H1 (cell line): ENCODE measurements at regions not wholly inside any gene's neighbourhood (a gene's known extent, or its start where the extent isn't known, plus 50 kb on each side); places are given as distances from the start of the nearest gene placed in this dataset.

Experiments used
- CTCF ChIA-PET: fragments of 300-600 bp; sonication (Branson Sonifier 250); formaldehyde crosslinking; loops from one replicate; lab custom pipeline; 2021; ENCODE audit not compliant: partially characterized antibody; lab: Charles Lee
- POLR2A ChIA-PET: fragments of 300-600 bp; sonication (Branson Sonifier 250); formaldehyde crosslinking; loops from one replicate; lab custom pipeline; 2021; ENCODE audit warnings: inconsistent platforms; ENCODE audit not compliant: partially characterized antibody; lab: Charles Lee
- DNase-seq, 2 experiments: peaks; one replicate each; pipeline versions ENCODE4 v3.0.0 to v3.0.0-alpha.2; 2010 to 2022; ENCODE audit warnings: low spot score in 2 of 2, low read depth in 1 of 2, mixed read lengths in 1 of 2
- FAIRE-seq: peaks from 2 replicates; lab custom pipeline; 2011; peaks lifted over from hg19 to GRCh38; lab: Jason Lieb, UNC
- H2AFZ ChIP-seq: 2 replicates; pipeline ENCODE4 v1.8.1; 2012; ENCODE audit warnings: low read length, inconsistent platforms
- H2AK5ac ChIP-seq: 2 replicates; pipeline ENCODE4 v1.6.1; 2013; ENCODE audit warnings: low read depth, low read length
- H2BK120ac ChIP-seq: replicated peaks from 2 replicates; pipeline ENCODE3; 2013; ENCODE audit warnings: low read depth, low read length, inconsistent platforms
- H2BK12ac ChIP-seq: 2 replicates; pipeline ENCODE4 v1.6.1; 2013; ENCODE audit warnings: low read depth, low read length
- H2BK15ac ChIP-seq: 2 replicates; pipeline ENCODE4 v1.6.1; 2013; ENCODE audit warnings: low read length
- H2BK20ac ChIP-seq: 2 replicates; pipeline ENCODE4 v1.6.1; 2013; ENCODE audit warnings: low read length
- H2BK5ac ChIP-seq: 2 replicates; pipeline ENCODE4 v1.6.1; 2013; ENCODE audit warnings: low read depth, low read length
- H3K14ac ChIP-seq: 2 replicates; pipeline ENCODE4 v1.6.1; 2013; ENCODE audit warnings: inconsistent platforms; ENCODE audit not compliant: insufficient read length
- H3K18ac ChIP-seq: 2 replicates; pipeline ENCODE4 v1.6.1; 2013; ENCODE audit warnings: low read length; ENCODE audit errors: extremely low read depth
- H3K23ac ChIP-seq: 2 replicates; pipeline ENCODE4 v1.6.1; 2013; ENCODE audit warnings: inconsistent platforms; ENCODE audit not compliant: insufficient read length
- H3K23me2 ChIP-seq: 2 replicates; pipeline ENCODE4 v1.6.1; 2013; ENCODE audit warnings: low read depth, low read length
- H3K27ac ChIP-seq: 2 replicates; pipeline ENCODE4 v1.6.1; 2011; ENCODE audit warnings: low read depth, low read length, inconsistent platforms
- H3K27me3 ChIP-seq, 4 experiments: replicated peaks in 1 of 4; 1 replicate in 1 of 4; 2 replicates in 3 of 4; pipeline versions ENCODE4 v1.6.1 to v1.8.1; 2011 to 2013; ENCODE audit warnings: low read length in 3 of 4, mild to moderate bottlenecking in 3 of 4, inconsistent platforms in 2 of 4, mixed read lengths in 2 of 4, moderate library complexity in 1 of 4; ENCODE audit not compliant: control insufficient read depth in 3 of 4, insufficient read depth in 3 of 4; ENCODE audit errors: extremely low read depth in 1 of 4
- H3K36me3 ChIP-seq, 4 experiments: 2 replicates each; pipeline versions ENCODE4 v1.6.1 to v1.8.1; 2011 to 2013; ENCODE audit warnings: mild to moderate bottlenecking in 4 of 4, low read length in 3 of 4, moderate library complexity in 2 of 4, control low read depth in 1 of 4, inconsistent platforms in 1 of 4; ENCODE audit not compliant: insufficient read depth in 4 of 4, control insufficient read depth in 2 of 4
- H3K4ac ChIP-seq: replicated peaks from 2 replicates; pipeline ENCODE3; 2013; ENCODE audit warnings: low read length, low read depth, mixed read lengths, inconsistent platforms; ENCODE audit not compliant: insufficient read length
- H3K4me1 ChIP-seq, 4 experiments: replicated peaks in 1 of 4; 1 replicate in 1 of 4; 2 replicates in 3 of 4; pipeline versions ENCODE4 v1.6.1 to v1.8.1; 2011 to 2013; ENCODE audit warnings: low read length in 3 of 4, inconsistent platforms in 2 of 4, mixed read lengths in 1 of 4; ENCODE audit not compliant: insufficient read depth in 4 of 4, control insufficient read depth in 3 of 4
- H3K4me2 ChIP-seq, 2 experiments: 2 replicates each; pipeline versions ENCODE4 v1.6.1 to v1.8.1; 2011 to 2013; ENCODE audit warnings: low read depth in 2 of 2, low read length in 2 of 2, control low read depth in 1 of 2, inconsistent platforms in 1 of 2, mild to moderate bottlenecking in 1 of 2; ENCODE audit not compliant: insufficient read depth in 1 of 2
- H3K4me3 ChIP-seq, 4 experiments: fragments of 200-600, 300-600 bp in 1 of 4; sonication (generic), shearing (Covaris generic), sonication (Bioruptor Twin) in 1 of 4; 2 replicates each; pipeline versions ENCODE4 v1.5.1 to v1.8.1; 2011 to 2016; ENCODE audit warnings: low read length in 4 of 4, low read depth in 3 of 4, control low read depth in 2 of 4, inconsistent platforms in 2 of 4, mild to moderate bottlenecking in 2 of 4, mixed read lengths in 1 of 4, moderate library complexity in 1 of 4; ENCODE audit not compliant: insufficient read depth in 2 of 4; ENCODE audit errors: extremely low read depth in 1 of 4
- H3K56ac ChIP-seq: replicated peaks from 2 replicates; pipeline ENCODE3; 2013; ENCODE audit warnings: low read depth, mild to moderate bottlenecking, mixed read lengths, low read length, inconsistent platforms; ENCODE audit not compliant: insufficient read length
- H3K79me1 ChIP-seq: 2 replicates; pipeline ENCODE4 v1.6.1; 2013; ENCODE audit warnings: low read depth, low read length, control low read depth
- H3K79me2 ChIP-seq, 2 experiments: 2 replicates each; pipeline versions ENCODE4 v1.6.1 to v1.8.1; 2012 to 2013; ENCODE audit warnings: low read length in 2 of 2, mild to moderate bottlenecking in 2 of 2, inconsistent platforms in 1 of 2; ENCODE audit not compliant: insufficient read depth in 2 of 2, control insufficient read depth in 1 of 2
- H3K9ac ChIP-seq, 4 experiments: replicated peaks in 1 of 4; 1 replicate in 1 of 4; 2 replicates in 3 of 4; pipeline versions ENCODE4 v1.6.1 to v1.8.1; 2011 to 2013; ENCODE audit warnings: low read depth in 3 of 4, low read length in 3 of 4, control low read depth in 2 of 4, mild to moderate bottlenecking in 2 of 4, moderate library complexity in 2 of 4, inconsistent platforms in 1 of 4; ENCODE audit errors: extremely low read depth in 1 of 4
- H3K9me3 ChIP-seq, 2 experiments: 2 replicates each; pipeline versions ENCODE4 v1.6.1 to v1.8.1; 2012 to 2013; ENCODE audit warnings: mild to moderate bottlenecking in 2 of 2, moderate library complexity in 2 of 2, control low read depth in 1 of 2, inconsistent platforms in 1 of 2, low read depth in 1 of 2, low read length in 1 of 2, mixed read lengths in 1 of 2; ENCODE audit not compliant: insufficient read depth in 2 of 2
- H4K20me1 ChIP-seq, 2 experiments: replicated peaks in 1 of 2; 2 replicates each; pipeline versions ENCODE3 to v1.8.1; 2011 to 2013; ENCODE audit warnings: inconsistent platforms in 2 of 2, low read length in 2 of 2, mild to moderate bottlenecking in 1 of 2; ENCODE audit not compliant: insufficient read depth in 2 of 2, control insufficient read depth in 1 of 2
- H4K5ac ChIP-seq: 2 replicates; pipeline ENCODE4 v1.6.1; 2013; ENCODE audit warnings: low read length, low read depth, mixed read lengths, inconsistent platforms; ENCODE audit not compliant: insufficient read length
- H4K8ac ChIP-seq: 2 replicates; pipeline ENCODE4 v1.8.0; 2013; ENCODE audit warnings: mild to moderate bottlenecking, moderate library complexity, low read length, inconsistent platforms; ENCODE audit not compliant: insufficient read depth; ENCODE audit errors: extremely low read depth
- H4K91ac ChIP-seq: replicated peaks from 2 replicates; pipeline ENCODE3; 2013; ENCODE audit warnings: low read length, mixed read lengths, inconsistent platforms; ENCODE audit not compliant: insufficient read length
- E2F6 ChIP-seq: IDR thresholded peaks from 2 replicates; pipeline ENCODE4 v1.6.1; 2012; ENCODE audit warnings: inconsistent platforms
- EZH2 ChIP-seq: fragments of 200-600 bp; sonication (generic); IDR thresholded peaks from 2 replicates; pipeline ENCODE4 v1.7.1; 2012; ENCODE audit warnings: low read depth, mild to moderate bottlenecking, moderate library complexity, low read length, inconsistent platforms; ENCODE audit not compliant: severe bottlenecking
- GABPA ChIP-seq: IDR thresholded peaks from 2 replicates; pipeline ENCODE4 v1.6.1; 2011; ENCODE audit warnings: mild to moderate bottlenecking, low read length, moderate library complexity, borderline replicate concordance; ENCODE audit not compliant: insufficient read depth
- GTF2F1 ChIP-seq: IDR thresholded peaks from 2 replicates; pipeline ENCODE4 v1.6.1; 2012; ENCODE audit warnings: low read depth, low read length, improper control_type of control experiment, borderline replicate concordance
- JUND ChIP-seq: IDR thresholded peaks from 2 replicates; pipeline ENCODE4 v1.6.1; 2011; ENCODE audit warnings: mild to moderate bottlenecking, improper control_type of control experiment, low read length
- KDM4A ChIP-seq: IDR thresholded peaks from one replicate; pipeline ENCODE4 v1.7.1; 2012; ENCODE audit warnings: low read depth, mild to moderate bottlenecking, moderate library complexity, low read length, inconsistent platforms; ENCODE audit not compliant: severe bottlenecking
- PHF8 ChIP-seq: fragments of 200-600 bp; sonication (generic); conservative IDR thresholded peaks from 2 replicates; pipeline ENCODE4 v1.7.1; 2012; ENCODE audit warnings: low read depth, mild to moderate bottlenecking, inconsistent platforms, low read length, moderate library complexity
- POLR2A ChIP-seq, 2 experiments: IDR thresholded peaks; 1 replicate in 1 of 2; 2 replicates in 1 of 2; pipeline ENCODE4 v1.6.1; 2011; ENCODE audit warnings: low read depth in 2 of 2, low read length in 2 of 2, mild to moderate bottlenecking in 2 of 2; ENCODE audit errors: control extremely low read depth in 1 of 2
- POLR2AphosphoS5 ChIP-seq: IDR thresholded peaks from 2 replicates; pipeline ENCODE4 v1.6.1; 2011; ENCODE audit warnings: low read depth, low read length
- RBBP5 ChIP-seq: IDR thresholded peaks from 2 replicates; pipeline ENCODE4 v1.7.1; 2012; ENCODE audit warnings: low read depth, mild to moderate bottlenecking, inconsistent platforms, low read length, moderate library complexity, borderline replicate concordance
- SP2 ChIP-seq: IDR thresholded peaks from 2 replicates; pipeline ENCODE4 v1.6.1; 2012; ENCODE audit warnings: mild to moderate bottlenecking, low read length, inconsistent platforms
- SRF ChIP-seq: IDR thresholded peaks from 2 replicates; pipeline ENCODE4 v1.6.1; 2011; ENCODE audit warnings: mild to moderate bottlenecking, low read depth, low read length, moderate library complexity
- TCF12 ChIP-seq: IDR thresholded peaks from 2 replicates; pipeline ENCODE4 v1.6.1; 2011; ENCODE audit warnings: low read depth, mild to moderate bottlenecking, low read length
- USF2 ChIP-seq: IDR thresholded peaks from 2 replicates; pipeline ENCODE4 v1.6.1; 2011; ENCODE audit warnings: low read length, improper control_type of control experiment
- WGBS, 2 experiments: shearing (Covaris generic) in 1 of 2; methylation state at CpG; one replicate each; pipeline versions ENCODE4 v1.1.6 to v1.1.7; 2013 to 2015; ENCODE audit warnings: low lambda C conversion rate in 2 of 2, mixed read lengths in 2 of 2, inconsistent platforms in 1 of 2, low coverage in 1 of 2, missing lambda C conversion rate in 1 of 2; ENCODE audit not compliant: insufficient replicate concordance in 2 of 2, insufficient coverage in 1 of 2, insufficient read length in 1 of 2; ENCODE audit errors: extremely low coverage in 1 of 2, missing lambda C conversion rate in 1 of 2; 5-methylcytosine and 5-hydroxymethylcytosine counted together

- H3K23me2 ChIP-seq, result no peaks in the 10 kb centered on the region
- H2BK20ac ChIP-seq, result no peak overlapping the region
- no peak overlapping the region for H3K56ac ChIP-seq
- no peak overlapping the region for H2BK12ac ChIP-seq
- 80 to 100% methylated on average over 3 to 4 of the region's 4 CpGs for WGBS, 2 experiments
- H2BK5ac ChIP-seq, result no peak overlapping the region
- POLR2A ChIA-PET, result no interaction called here
- no peaks in the 10 kb centered on the region for H3K79me2 ChIP-seq
- H4K8ac ChIP-seq, result no peak overlapping the region
- no peaks in the 10 kb centered on the region for H3K4me1 ChIP-seq
- no peak for FAIRE-seq
- no peak overlapping the region for H3K18ac ChIP-seq
- no peak overlapping the region for H3K4ac ChIP-seq
- no peak overlapping the region for H3K9ac ChIP-seq
- H4K91ac ChIP-seq, result no peak overlapping the region
- no peak overlapping the region for H3K23ac ChIP-seq
- no peaks in the 10 kb centered on the region for H3K79me1 ChIP-seq
- H3K4me3 ChIP-seq, result no peak overlapping the region
- H2AK5ac ChIP-seq, result no peak overlapping the region
- H3K36me3 ChIP-seq, result no peaks in the 10 kb centered on the region
- no peak overlapping the region for H2AFZ ChIP-seq
- H2BK120ac ChIP-seq, result no peak overlapping the region
- no peaks in the 10 kb centered on the region for H3K27me3 ChIP-seq
- no peak overlapping the region for H4K5ac ChIP-seq
- 0 out of 4 replicates have a peak, but pooled peaks cover 0 to 1% of the 10 kb centered on the region in 2 experiments for H3K9me3 ChIP-seq
- no peak for DNase-seq
- no peak overlapping the region for H2BK15ac ChIP-seq
- no peak overlapping the region for H3K4me2 ChIP-seq
- CTCF ChIA-PET, result no interaction called here
- no peaks in the 10 kb centered on the region for H4K20me1 ChIP-seq
- no peak overlapping the region for H3K27ac ChIP-seq
- H3K14ac ChIP-seq, result no peak overlapping the region
- TF ChIP-seq KDM4A (no peak), E2F6 (no peak), GTF2F1 (no peak), JUND (no peak), POLR2AphosphoS5 (no peak), TCF12 (no peak), USF2 (no peak), POLR2A (IDR thresholded peaks at IDR 0.05; ENCODE audit: control extremely low read depth in 1 of 2, low read depth in 2 of 2, low read length in 2 of 2) (no peak), RBBP5 (no peak), SP2 (no peak), EZH2 (no peak), GABPA (no peak), SRF (no peak), PHF8 (no peak)
Measured at GRCh38 chr21:28607545-28607944, 385.1 kb downstream of the LTN1 start.
